Activated CD4-positive, alpha-beta T cell treated with anti-CD3 and anti-CD28 coated beads, Interleukin-2, amount 10 ng/mL, durations not matched to agents 7 days and 5 days (primary cell): ENCODE measurements at regions not wholly inside any gene's neighbourhood (a gene's known extent, or its start where the extent isn't known, plus 50 kb on each side); places are given as distances from the start of the nearest gene placed in this dataset.

Experiments used
- CTCF ChIA-PET: fragments of 350-600 bp; sonication (Branson Sonifier 250); formaldehyde crosslinking; loops from one replicate; lab custom pipeline; 2021; ENCODE audit warnings: antibody characterized with exemption; lab: Charles Lee
- POLR2A ChIA-PET: fragments of 350-600 bp; sonication (Branson Sonifier 250); formaldehyde crosslinking; loops from one replicate; lab custom pipeline; 2021; ENCODE audit warnings: antibody characterized with exemption; lab: Charles Lee
- DNase-seq: peaks from one replicate; pipeline ENCODE4 v3.0.0-alpha.2; 2020
- H3K27ac Mint-ChIP-seq: one replicate; pipeline ENCODE4 v1.8.0; 2021; ENCODE audit warnings: mild to moderate bottlenecking, moderate library complexity, mixed read lengths
- H3K27me3 Mint-ChIP-seq: one replicate; pipeline ENCODE4 v1.8.0; 2021; ENCODE audit warnings: mixed read lengths
- H3K36me3 Mint-ChIP-seq: one replicate; pipeline ENCODE4 v1.8.0; 2021; ENCODE audit warnings: low read depth, mixed read lengths
- H3K4me1 Mint-ChIP-seq: one replicate; pipeline ENCODE4 v1.8.0; 2021; ENCODE audit warnings: mixed read lengths
- H3K4me3 Mint-ChIP-seq: one replicate; pipeline ENCODE4 v1.8.0; 2021; ENCODE audit warnings: mild to moderate bottlenecking, moderate library complexity, mixed read lengths
- H3K9me3 Mint-ChIP-seq: one replicate; pipeline ENCODE4 v1.8.0; 2021; ENCODE audit warnings: mixed read lengths

GRCh38 chr16:27695161-27695560 is 145.2 kb downstream of the KATNIP start:
- CTCF ChIA-PET = no interaction called here
- Mint-ChIP-seq H3K4me1 (peaks cover 3% of the 10 kb centered on the region), H3K27ac (no peak overlapping the region), H3K4me3 (no peak overlapping the region), H3K27me3 (no peaks in the 10 kb centered on the region), H3K36me3 (no peaks in the 10 kb centered on the region), H3K9me3 (no peaks in the 10 kb centered on the region)
- POLR2A ChIA-PET = no interaction called here
- no peak for DNase-seq

- Mint-ChIP-seq H3K27ac (no peak overlapping the region), H3K27me3 (no peaks in the 10 kb centered on the region), H3K4me3 (no peak overlapping the region), H3K4me1 (no peaks in the 10 kb centered on the region), H3K36me3 (no peaks in the 10 kb centered on the region), H3K9me3 (no peaks in the 10 kb centered on the region)
- DNase-seq = no peak
- POLR2A ChIA-PET = no interaction called here
- CTCF ChIA-PET = interaction anchor here (0.6 kb wide), 1 partner anchor 519 kb away, joined by 3 read pairs; no protein-coding TSS in a partner anchor
Measured at GRCh38 chr16:27698266-27698665, 148.3 kb downstream of the KATNIP start.

DNA sequence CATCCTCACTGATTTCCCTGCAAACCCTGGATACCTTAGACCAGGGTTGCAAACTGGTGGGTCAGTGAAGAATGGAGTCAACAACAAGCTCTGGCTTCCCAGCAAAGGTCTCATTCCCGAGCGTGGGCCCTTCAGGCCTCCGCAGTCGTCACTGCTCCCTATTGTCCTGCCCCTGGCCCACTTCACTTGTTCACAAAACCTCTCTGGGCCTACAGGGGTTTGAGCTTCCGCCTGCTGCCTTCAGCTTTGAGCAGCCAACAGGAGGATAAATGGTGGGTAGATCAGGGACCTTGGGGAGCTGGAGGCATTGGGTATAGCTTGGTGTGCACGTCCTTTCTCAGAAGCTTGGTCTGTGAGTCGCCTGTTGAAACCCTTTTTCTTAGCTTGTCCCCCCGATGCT is 148.8 kb downstream of the KATNIP start:
- no peaks in the 10 kb centered on the region for H3K9me3 Mint-ChIP-seq
- ChIA-PET POLR2A (no interaction called here), CTCF (interaction anchor here (0.6 to 1.9 kb wide), 2 partner anchors 25 to 519 kb away, joined by 3 to 6 read pairs; no protein-coding TSS in a partner anchor)

GRCh38 chr16:27699540-27699939 is 149.6 kb downstream of the KATNIP start:
- Mint-ChIP-seq H3K4me3 (no peak overlapping the region), H3K9me3 (no peaks in the 10 kb centered on the region), H3K27me3 (no peaks in the 10 kb centered on the region), H3K36me3 (no peaks in the 10 kb centered on the region), H3K4me1 (no peaks in the 10 kb centered on the region), H3K27ac (no peak overlapping the region)
- ChIA-PET CTCF (interaction anchor here (0.6 to 1.9 kb wide), 2 partner anchors 24 to 184 kb away, joined by 4 to 6 read pairs; no protein-coding TSS in a partner anchor), POLR2A (no interaction called here)
- DNase-seq = no peak

More for the DNA sequence above, 148.8 kb downstream of the KATNIP start:
- H3K4me1 Mint-ChIP-seq = no peaks in the 10 kb centered on the region
- no peaks in the 10 kb centered on the region for H3K36me3 Mint-ChIP-seq
- H3K27ac Mint-ChIP-seq = no peak overlapping the region
- H3K4me3 Mint-ChIP-seq = no peak overlapping the region
- DNase-seq = no peak
- H3K27me3 Mint-ChIP-seq = no peaks in the 10 kb centered on the region

- CTCF ChIA-PET = interaction anchor here (0.9 to 1.9 kb wide), 3 partner anchors 10 to 23 kb away, joined by 3 to 6 read pairs (median 3); no protein-coding TSS in a partner anchor
- DNase-seq = no peak
- Mint-ChIP-seq H3K27ac (no peak overlapping the region), H3K4me1 (no peaks in the 10 kb centered on the region), H3K9me3 (no peaks in the 10 kb centered on the region), H3K36me3 (no peaks in the 10 kb centered on the region), H3K4me3 (no peak overlapping the region), H3K27me3 (no peaks in the 10 kb centered on the region)
- POLR2A ChIA-PET = interaction anchor here (0.7 kb wide), 1 partner anchor 200 kb away, joined by 3 read pairs; no protein-coding TSS in a partner anchor
Measured at GRCh38 chr16:27700304-27700995, 150.5 kb downstream of the KATNIP start.

- no peaks in the 10 kb centered on the region for H3K36me3 Mint-ChIP-seq
- H3K27ac Mint-ChIP-seq = no peak overlapping the region
- H3K4me3 Mint-ChIP-seq = no peak overlapping the region
- no peaks in the 10 kb centered on the region for H3K9me3 Mint-ChIP-seq
- H3K4me1 Mint-ChIP-seq = no peaks in the 10 kb centered on the region
- no peak for DNase-seq
- no peaks in the 10 kb centered on the region for H3K27me3 Mint-ChIP-seq
- POLR2A ChIA-PET = no interaction called here
- CTCF ChIA-PET = interaction anchor here (0.9 to 1.1 kb wide), 2 partner anchors 11 to 13 kb away, joined by 3 read pairs; no protein-coding TSS in a partner anchor
Measured at GRCh38 chr16:27701381-27701780, 151.4 kb downstream of the KATNIP start.

- no peaks in the 10 kb centered on the region for H3K27me3 Mint-ChIP-seq
- ChIA-PET CTCF (no interaction called here), POLR2A (no interaction called here)
- no peak for DNase-seq
- no peaks in the 10 kb centered on the region for H3K9me3 Mint-ChIP-seq
- no peak overlapping the region for H3K4me3 Mint-ChIP-seq
- no peaks in the 10 kb centered on the region for H3K36me3 Mint-ChIP-seq
- no peak overlapping the region for H3K27ac Mint-ChIP-seq
- H3K4me1 Mint-ChIP-seq = no peaks in the 10 kb centered on the region
Measured at GRCh38 chr16:27703121-27703520, 153.2 kb downstream of the KATNIP start.

DNA sequence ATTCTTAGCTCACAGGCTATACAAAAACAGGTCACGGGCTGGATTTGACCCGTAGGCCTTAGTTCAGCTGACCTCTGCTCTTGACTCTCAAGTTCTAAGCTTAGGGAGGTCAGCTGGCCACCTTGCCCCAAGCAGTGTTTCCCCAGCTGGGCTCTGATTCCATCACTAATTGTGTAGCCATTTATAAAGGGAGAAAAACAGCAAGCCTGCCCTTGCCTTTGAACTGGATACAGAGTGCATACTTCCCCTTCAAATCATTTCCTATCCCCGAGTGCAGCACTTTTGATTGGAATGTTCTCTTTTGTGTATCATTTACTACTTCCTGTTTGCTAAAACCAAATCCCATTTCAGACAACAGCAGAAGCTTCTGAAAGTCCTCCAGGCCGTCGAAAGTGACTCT is 153.6 kb downstream of the KATNIP start:
- Mint-ChIP-seq H3K27ac (no peak overlapping the region), H3K4me3 (no peak overlapping the region), H3K27me3 (no peaks in the 10 kb centered on the region), H3K4me1 (no peaks in the 10 kb centered on the region), H3K36me3 (no peaks in the 10 kb centered on the region), H3K9me3 (no peaks in the 10 kb centered on the region)
- DNase-seq = no peak
- CTCF ChIA-PET = interaction anchor here (0.9 kb wide), 1 partner anchor 68 kb away, joined by 3 read pairs; no protein-coding TSS in a partner anchor
- POLR2A ChIA-PET = no interaction called here

DNA sequence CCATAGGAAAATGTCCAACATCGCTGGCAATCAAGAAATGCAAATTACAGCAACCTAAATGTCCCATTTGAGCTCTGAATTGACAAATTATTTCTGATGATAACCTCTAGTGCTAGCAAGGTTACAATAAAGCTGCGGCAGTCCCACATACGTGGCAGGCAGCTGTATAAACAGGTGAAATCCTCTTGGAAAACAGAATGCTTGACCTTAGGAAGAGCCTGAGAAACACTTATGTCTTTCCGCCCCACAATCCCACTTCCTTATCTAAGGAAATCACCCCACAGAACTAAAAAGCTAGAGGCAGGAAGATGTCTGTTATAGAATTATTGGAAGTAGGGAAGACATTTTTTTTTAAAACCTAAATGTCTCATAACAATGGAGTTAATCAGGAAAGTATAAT is 154.3 kb downstream of the KATNIP start:
- ChIA-PET POLR2A (no interaction called here), CTCF (interaction anchor here (0.9 kb wide), 1 partner anchor 67 kb away, joined by 3 read pairs; no protein-coding TSS in a partner anchor)
- Mint-ChIP-seq H3K4me1 (no peaks in the 10 kb centered on the region), H3K9me3 (no peaks in the 10 kb centered on the region), H3K27me3 (no peaks in the 10 kb centered on the region), H3K4me3 (no peak overlapping the region), H3K27ac (no peak overlapping the region), H3K36me3 (no peaks in the 10 kb centered on the region)
- DNase-seq = no peak

DNA sequence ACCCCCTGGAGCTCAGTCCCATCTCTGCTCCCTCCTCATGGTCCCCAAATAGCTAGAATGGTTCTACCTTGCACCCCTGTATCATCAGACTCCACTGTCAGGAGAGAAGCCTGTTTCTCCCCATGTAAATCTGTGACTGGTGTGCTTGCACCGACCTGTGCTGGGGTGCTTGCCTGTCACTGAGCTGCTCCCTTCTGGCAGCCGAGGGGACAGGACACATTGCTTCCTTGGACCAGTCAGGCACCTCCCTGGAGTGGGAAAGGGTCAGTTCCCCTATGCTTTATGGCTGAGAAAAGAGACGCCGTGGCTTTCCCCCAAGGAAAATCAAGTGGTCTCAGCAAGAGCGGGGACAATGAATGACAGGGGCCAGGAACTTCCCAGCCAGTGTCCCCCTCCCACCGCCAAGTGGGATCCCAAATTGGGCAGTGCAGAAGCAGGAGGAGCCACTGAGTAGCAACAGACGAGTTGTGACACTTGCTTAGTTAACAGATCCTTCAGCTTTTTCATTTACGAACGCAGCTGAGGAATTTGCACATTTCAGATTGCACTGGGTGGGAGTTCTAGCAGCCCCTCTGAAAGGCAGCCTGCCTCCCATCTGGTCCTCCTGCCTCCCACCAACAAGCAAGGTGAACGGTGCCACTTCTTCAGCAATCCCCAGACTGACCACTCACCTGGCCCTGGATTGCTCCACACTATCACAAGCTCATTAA is 156.4 kb downstream of the KATNIP start:
- Mint-ChIP-seq H3K4me3 (no peak overlapping the region), H3K9me3 (no peaks in the 10 kb centered on the region), H3K27me3 (no peaks in the 10 kb centered on the region), H3K36me3 (no peaks in the 10 kb centered on the region), H3K27ac (no peak overlapping the region), H3K4me1 (no peaks in the 10 kb centered on the region)
- ChIA-PET CTCF (interaction anchor here (0.6 kb wide), 1 partner anchor 88 kb away, joined by 4 read pairs; no protein-coding TSS in a partner anchor), POLR2A (no interaction called here)
- DNase-seq = no peak

DNA sequence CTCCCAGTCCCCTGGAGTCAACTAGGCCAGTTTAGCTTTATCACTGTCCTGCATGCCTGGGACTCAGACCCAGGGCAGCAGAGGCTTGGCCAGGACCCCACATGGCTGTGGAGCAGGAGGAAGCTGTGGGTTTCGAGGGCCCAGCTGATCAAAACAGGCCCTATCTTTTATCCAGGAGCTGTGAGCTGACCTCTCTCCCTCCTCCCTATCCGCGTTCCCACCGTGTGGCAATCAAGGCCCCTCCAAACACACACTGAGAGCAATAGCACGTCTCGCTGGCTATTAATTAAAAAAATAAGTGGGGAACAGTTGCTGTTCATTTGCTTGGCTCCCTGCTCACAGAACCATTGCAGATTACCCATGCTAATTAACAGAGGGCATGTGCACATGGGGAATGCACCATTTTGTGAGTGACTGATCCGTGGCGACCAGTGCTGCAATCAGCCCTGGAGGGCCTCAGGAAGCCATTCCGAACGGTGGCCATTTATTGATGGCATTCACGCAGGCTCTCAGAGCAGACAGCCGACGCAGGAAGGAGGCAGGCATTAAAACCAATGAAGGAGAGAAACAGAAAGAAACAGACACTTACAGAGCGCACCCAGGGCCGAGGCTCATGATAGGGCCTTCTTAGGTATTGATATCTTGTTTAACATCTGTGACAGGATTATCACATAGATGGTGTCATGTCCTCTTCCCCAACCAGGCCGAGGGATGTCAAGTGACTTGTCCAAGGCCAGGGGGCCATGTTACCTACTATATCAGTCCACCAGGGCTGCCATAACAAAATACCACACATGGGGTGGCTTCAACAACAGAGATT is 157.1 kb downstream of the KATNIP start:
- Mint-ChIP-seq H3K4me1 (no peaks in the 10 kb centered on the region), H3K36me3 (no peaks in the 10 kb centered on the region), H3K27me3 (no peaks in the 10 kb centered on the region), H3K9me3 (no peaks in the 10 kb centered on the region), H3K27ac (no peak overlapping the region), H3K4me3 (no peak overlapping the region)
- CTCF ChIA-PET = interaction anchor here (0.6 kb wide), 2 partner anchors 86 to 229 kb away, joined by 3 read pairs; no protein-coding TSS in a partner anchor
- POLR2A ChIA-PET = no interaction called here
- DNase-seq = no peak

GRCh38 chr16:27708651-27709050 is 158.7 kb downstream of the KATNIP start:
- Mint-ChIP-seq H3K9me3 (no peaks in the 10 kb centered on the region), H3K4me3 (no peak overlapping the region), H3K36me3 (no peaks in the 10 kb centered on the region), H3K27me3 (no peaks in the 10 kb centered on the region), H3K4me1 (no peaks in the 10 kb centered on the region), H3K27ac (no peak overlapping the region)
- POLR2A ChIA-PET = no interaction called here
- CTCF ChIA-PET = interaction anchor here (1.2 kb wide), 1 partner anchor 21 kb away, joined by 4 read pairs; no protein-coding TSS in a partner anchor
- DNase-seq = no peak
